Liver (tissue), 7 donors: ENCODE measurements at regions not wholly inside any gene's neighbourhood (a gene's known extent, or its start where the extent isn't known, plus 50 kb on each side); places are given as distances from the start of the nearest gene placed in this dataset.

Experiments used
- DNase-seq: peaks from one replicate; pipeline ENCODE4 v3.0.0-alpha.2; 2017; ENCODE audit warnings: low spot score
- H3K27ac ChIP-seq, 2 donors: one replicate each; pipeline ENCODE4 v1.7.0; 2013; ENCODE audit warnings: inconsistent platforms in 2 of 2, low read length in 2 of 2, control low read depth in 1 of 2, low read depth in 1 of 2, mild to moderate bottlenecking in 1 of 2
- H3K27me3 ChIP-seq, 4 donors: one replicate each; pipeline versions ENCODE4 v1.6.1 to v1.7.0; 2013; ENCODE audit warnings: low read length in 3 of 4, inconsistent platforms in 1 of 4, mild to moderate bottlenecking in 1 of 4, moderate library complexity in 1 of 4; ENCODE audit not compliant: control insufficient read depth in 4 of 4, insufficient read depth in 4 of 4
- H3K36me3 ChIP-seq, 4 donors: one replicate each; pipeline versions ENCODE4 v1.6.1 to v1.7.0; 2013; ENCODE audit warnings: low read length in 3 of 4, mild to moderate bottlenecking in 3 of 4, low read depth in 1 of 4, moderate library complexity in 1 of 4; ENCODE audit not compliant: control insufficient read depth in 4 of 4, insufficient read depth in 3 of 4
- H3K4me1 ChIP-seq, 4 donors: one replicate each; pipeline versions ENCODE4 v1.6.1 to v1.7.0; 2013; ENCODE audit warnings: low read length in 3 of 4, mild to moderate bottlenecking in 3 of 4, moderate library complexity in 1 of 4; ENCODE audit not compliant: control insufficient read depth in 4 of 4, insufficient read depth in 4 of 4
- H3K4me3 ChIP-seq, 3 donors: one replicate each; pipeline versions ENCODE4 v1.6.1 to v1.7.0; 2013; ENCODE audit warnings: low read length in 3 of 3, control low read depth in 1 of 3, low read depth in 1 of 3, mild to moderate bottlenecking in 1 of 3
- H3K9ac ChIP-seq, 2 donors: one replicate each; pipeline ENCODE4 v1.7.0; 2013; ENCODE audit warnings: low read length in 2 of 2, mild to moderate bottlenecking in 2 of 2, moderate library complexity in 2 of 2, control low read depth in 1 of 2, low read depth in 1 of 2
- H3K9me3 ChIP-seq, 4 donors: one replicate each; pipeline versions ENCODE4 v1.6.1 to v1.7.0; 2013; ENCODE audit warnings: low read length in 3 of 4; ENCODE audit not compliant: control insufficient read depth in 4 of 4
- EGR1 ChIP-seq, 2 donors: IDR thresholded peaks; 2 replicates each; pipeline ENCODE4 v1.6.1; 2016 to 2018; ENCODE audit warnings: antibody characterized with exemption in 2 of 2, low read depth in 2 of 2
- FOXA1 ChIP-seq: IDR thresholded peaks from 2 replicates; pipeline ENCODE4 v1.6.1; 2016; ENCODE audit warnings: antibody characterized with exemption
- FOXA2 ChIP-seq: IDR thresholded peaks from 2 replicates; pipeline ENCODE4 v1.6.1; 2016; ENCODE audit warnings: antibody characterized with exemption
- GABPA ChIP-seq, 2 donors: IDR thresholded peaks in 1 of 2; conservative IDR thresholded peaks in 1 of 2; 2 replicates each; pipeline ENCODE4 v1.6.1; 2016; ENCODE audit warnings: antibody characterized with exemption in 2 of 2, mild to moderate bottlenecking in 1 of 2, moderate library complexity in 1 of 2
- JUND ChIP-seq, 2 donors: IDR thresholded peaks; 2 replicates each; pipeline ENCODE4 v1.6.1; 2016; ENCODE audit warnings: antibody characterized with exemption in 2 of 2
- MAX ChIP-seq: IDR thresholded peaks from 2 replicates; pipeline ENCODE4 v1.6.1; 2016; ENCODE audit warnings: antibody characterized with exemption
- NR2F2 ChIP-seq: IDR thresholded peaks from 2 replicates; pipeline ENCODE4 v1.6.1; 2016; ENCODE audit warnings: antibody characterized with exemption
- RAD21 ChIP-seq, 2 donors: IDR thresholded peaks; 2 replicates each; pipeline ENCODE4 v1.6.1; 2016; ENCODE audit warnings: antibody characterized with exemption in 2 of 2, mild to moderate bottlenecking in 2 of 2
- REST ChIP-seq: IDR thresholded peaks from 2 replicates; pipeline ENCODE4 v1.6.1; 2016; ENCODE audit warnings: antibody characterized with exemption, mild to moderate bottlenecking
- SP1 ChIP-seq: IDR thresholded peaks from 2 replicates; pipeline ENCODE4 v1.6.1; 2018; ENCODE audit warnings: antibody characterized with exemption, mild to moderate bottlenecking
- YY1 ChIP-seq: IDR thresholded peaks from 2 replicates; pipeline ENCODE4 v1.6.1; 2016; ENCODE audit warnings: antibody characterized with exemption, mild to moderate bottlenecking
- ZBTB33 ChIP-seq: IDR thresholded peaks from 2 replicates; pipeline ENCODE4 v1.6.1; 2016; ENCODE audit warnings: antibody characterized with exemption
- WGBS: extraction: QIAGEN DNeasy Blood & Tissue Kit; methylation state at CpG from one replicate; pipeline ENCODE4 v1.1.7; 2013; 5-methylcytosine and 5-hydroxymethylcytosine counted together
- donor health status: healthy.
- donor health status: healthy.
- donor health status: healthy.
- donor health status: healthy.

- Histone ChIP-seq H3K4me3 (no peak overlapping the region), H3K36me3 (no peaks in the 10 kb centered on the region), H3K27me3 (peaks cover 0 to 7% (median 3%) of the 10 kb centered on the region in 4 donors), H3K9me3 (no peaks in the 10 kb centered on the region), H3K4me1 (no peaks in the 10 kb centered on the region), H3K9ac (no peak overlapping the region), H3K27ac (no peak overlapping the region)
- no peak for DNase-seq
- WGBS: 89% methylated on average over 3 of the region's 3 CpGs
- no peak for TF ChIP-seq NR2F2
- no peak for TF ChIP-seq REST
- no peak for TF ChIP-seq FOXA2
- no peak for TF ChIP-seq SP1
- no peak for TF ChIP-seq EGR1 (IDR thresholded peaks at IDR 0.05; ENCODE audit: low read depth in 2 of 2)
- TF ChIP-seq MAX: no peak
- TF ChIP-seq ZBTB33: no peak
- TF ChIP-seq JUND (IDR thresholded peaks at IDR 0.05): no peak
- TF ChIP-seq RAD21 (IDR thresholded peaks at IDR 0.05): no peak
- no peak for TF ChIP-seq GABPA (IDR thresholded peaks at IDR 0.05 in 1 of 2, conservative IDR thresholded peaks at IDR 0.05 in 1 of 2)
- no peak for TF ChIP-seq YY1
- TF ChIP-seq FOXA1: no peak
Observed at GRCh38 chr7:25876092-25876491, 275.9 kb upstream of the NFE2L3 start.

GRCh38 chr7:25877802-25878789 lies 273.9 kb upstream of the NFE2L3 start:
- no peak overlapping the region for H3K4me3 ChIP-seq
- no peak overlapping the region for H3K27ac ChIP-seq
- WGBS: 60% methylated on average over 9 of the region's 9 CpGs
- TF ChIP-seq FOXA2: no peak
- TF ChIP-seq MAX: no peak
- H3K36me3 ChIP-seq: no peaks in the 10 kb centered on the region
- H3K9ac ChIP-seq: no peak overlapping the region
- H3K9me3 ChIP-seq: no peaks in the 10 kb centered on the region
- H3K27me3 ChIP-seq: peaks cover 0 to 14% (median 5%) of the 10 kb centered on the region in 4 donors
- H3K4me1 ChIP-seq: no peaks in the 10 kb centered on the region
- no peak for DNase-seq
